Panc1 (cell line): ENCODE measurements at regions not wholly inside any gene's neighbourhood (a gene's known extent, or its start where the extent isn't known, plus 50 kb on each side); places are given as distances from the start of the nearest gene placed in this dataset.

Source experiments
- ATAC-seq: fragments of 200-7000 bp; cut with Tn5 transposase; 2 replicates; pipeline ENCODE4 v1.9.1; 2020; ENCODE audit warnings: mild to moderate bottlenecking, moderate library complexity
- BruUV-seq: library from RNA; stranded (reverse); fragments of 400-500 nt; replicated peaks from 2 replicates; lab custom pipeline; 2021; lab: Mats Ljungman, UMichigan
- CTCF ChIA-PET: fragments of 300-600 bp; sonication (Branson Sonifier 250); formaldehyde crosslinking; loops from one replicate; lab custom pipeline; 2022; ENCODE audit warnings: antibody characterized with exemption; lab: Charles Lee
- POLR2A ChIA-PET: fragments of 300-600 bp; sonication (Branson Sonifier 250); formaldehyde crosslinking; loops from one replicate; lab custom pipeline; 2022; ENCODE audit warnings: antibody characterized with exemption; lab: Charles Lee
- DNase-seq: peaks from one replicate; pipeline ENCODE4 v3.0.0-alpha.2; 2010; ENCODE audit warnings: low read depth, low spot score
- H3K27ac ChIP-seq: 2 replicates; pipeline ENCODE4 v1.5.1; 2011; ENCODE audit warnings: mild to moderate bottlenecking, low read length, inconsistent platforms
- H3K27me3 ChIP-seq: fragments of 200-500 bp; sonication (Bioruptor generic); 2 replicates; pipeline ENCODE4 v1.6.0; 2014; ENCODE audit warnings: low read length, inconsistent platforms; ENCODE audit not compliant: control insufficient read depth, insufficient read depth
- H3K36me3 ChIP-seq: fragments of 200-500 bp; sonication (Bioruptor generic); 2 replicates; pipeline ENCODE4 v1.5.1; 2014; ENCODE audit warnings: inconsistent platforms, mild to moderate bottlenecking, low read length, moderate library complexity; ENCODE audit not compliant: control insufficient read depth, insufficient read depth
- H3K4me1 ChIP-seq: 2 replicates; pipeline ENCODE4 v1.5.1; 2011; ENCODE audit warnings: inconsistent platforms, mild to moderate bottlenecking, low read length, moderate library complexity; ENCODE audit not compliant: control insufficient read depth, insufficient read depth
- H3K4me3 ChIP-seq, 2 experiments: 2 replicates each; pipeline ENCODE4 v1.5.1; 2011 to 2012; ENCODE audit warnings: low read depth in 2 of 2, low read length in 2 of 2, mild to moderate bottlenecking in 2 of 2, inconsistent platforms in 1 of 2, moderate library complexity in 1 of 2
- H3K9me3 ChIP-seq: fragments of 200-500 bp; sonication (Bioruptor generic); 2 replicates; pipeline ENCODE4 v1.5.1; 2014; ENCODE audit warnings: low read depth, mild to moderate bottlenecking, inconsistent platforms, low read length, moderate library complexity; ENCODE audit not compliant: control insufficient read depth, insufficient read depth
- POLR2AphosphoS5 ChIP-seq: IDR thresholded peaks from 2 replicates; pipeline ENCODE4 v1.6.1; 2012; ENCODE audit warnings: mild to moderate bottlenecking, low read depth, low read length, moderate library complexity
- SIN3A ChIP-seq: IDR thresholded peaks from 2 replicates; pipeline ENCODE4 v1.6.1; 2012; ENCODE audit warnings: low read depth, mild to moderate bottlenecking, low read length, moderate library complexity, borderline replicate concordance; ENCODE audit not compliant: insufficient read depth
- TCF7L2 ChIP-seq: IDR thresholded peaks from 2 replicates; pipeline ENCODE4 v1.6.1; 2011; ENCODE audit warnings: mild to moderate bottlenecking, low read depth, low read length, inconsistent platforms
- in situ Hi-C: cut with HindIII; loops from 2 replicates; pipeline ENCODE4 v1.10.0; 2016; ENCODE audit warnings: low sequenced_read_pairs, low pct_unique_long_range_greater_than_20kb
- intact Hi-C: fragments of 100-400 bp; cut with micrococcal nuclease; formaldehyde crosslinking; loops from one replicate; pipeline ENCODE4 v1.10.0; 2022; ENCODE audit not compliant: unreplicated experiment
- TF ChIP-seq, protein P1 (sequence below), 2 experiments: IDR thresholded peaks; 2 replicates each; pipeline ENCODE4 v1.6.1; 2011 to 2012; ENCODE audit warnings: low read depth in 2 of 2, control low read depth in 1 of 2, low read length in 1 of 2, mild to moderate bottlenecking in 1 of 2, moderate library complexity in 1 of 2; ENCODE audit not compliant: insufficient read depth in 1 of 2
- TF ChIP-seq, protein P2 (sequence below): fragments of 450-650 bp; IDR thresholded peaks from 2 replicates; pipeline ENCODE4 v1.5.1; 2017; ENCODE audit warnings: mild to moderate bottlenecking

DNA sequence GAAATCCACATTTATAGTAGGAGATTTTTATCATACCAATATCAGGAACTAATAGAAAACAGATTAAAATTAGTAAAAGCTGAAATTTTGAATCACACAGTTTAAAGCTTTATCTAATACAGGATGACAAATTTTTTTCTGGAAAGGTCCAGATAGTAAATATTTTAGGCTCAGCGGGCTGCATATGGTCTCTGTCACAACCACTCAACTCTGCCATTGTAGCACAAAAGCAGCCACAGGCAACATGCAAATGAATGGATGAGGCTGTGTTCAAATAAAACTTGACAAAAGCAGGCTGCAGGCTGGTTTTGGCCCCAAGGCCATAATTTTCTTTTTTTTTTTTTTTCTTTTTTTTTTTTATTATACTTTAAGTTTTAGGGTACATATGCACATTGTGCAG lies 108.2 kb upstream of the CCDC90B start:
- in situ Hi-C loops (no loop called here), intact Hi-C loops (no loop called here)
- no peaks in the 10 kb centered on the region for H3K27me3 ChIP-seq
- no peak overlapping the region for H3K4me3 ChIP-seq
- no peaks in the 10 kb centered on the region for H3K4me1 ChIP-seq
- no TSS peak for BruUV-seq
- no peak for ATAC-seq
- CTCF ChIA-PET: no interaction called here
- no peak for TF ChIP-seq POLR2AphosphoS5
- DNase-seq: no peak
- POLR2A ChIA-PET: no interaction called here
- no peaks in the 10 kb centered on the region for H3K9me3 ChIP-seq
- no peak overlapping the region for H3K27ac ChIP-seq
- H3K36me3 ChIP-seq: no peaks in the 10 kb centered on the region

DNA sequence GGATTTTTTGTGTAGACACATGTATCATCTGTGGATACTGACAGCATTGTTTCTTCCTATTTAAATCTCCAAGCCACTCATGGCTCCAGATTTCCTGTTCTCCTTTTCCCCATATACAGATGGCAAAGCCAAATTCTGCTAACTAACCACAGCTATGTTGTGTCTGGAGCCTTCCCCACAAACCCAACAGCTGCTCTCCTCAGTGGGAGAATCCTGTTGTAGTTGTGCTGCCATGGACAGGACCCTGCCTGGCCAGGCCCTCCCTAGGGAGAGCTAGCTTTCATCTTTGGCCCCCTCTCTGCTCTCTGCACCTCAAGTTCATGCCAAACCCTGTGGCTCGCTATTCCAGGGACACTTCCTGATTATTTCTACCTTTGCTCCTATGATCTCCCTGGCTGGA lies 106.4 kb upstream of the CCDC90B start:
- Histone ChIP-seq H3K27me3 (no peaks in the 10 kb centered on the region), H3K4me3 (no peak overlapping the region), H3K9me3 (no peaks in the 10 kb centered on the region), H3K27ac (no peak overlapping the region), H3K4me1 (no peaks in the 10 kb centered on the region), H3K36me3 (no peaks in the 10 kb centered on the region)
- no peak for TF ChIP-seq TCF7L2
- TF ChIP-seq, protein P1, sequence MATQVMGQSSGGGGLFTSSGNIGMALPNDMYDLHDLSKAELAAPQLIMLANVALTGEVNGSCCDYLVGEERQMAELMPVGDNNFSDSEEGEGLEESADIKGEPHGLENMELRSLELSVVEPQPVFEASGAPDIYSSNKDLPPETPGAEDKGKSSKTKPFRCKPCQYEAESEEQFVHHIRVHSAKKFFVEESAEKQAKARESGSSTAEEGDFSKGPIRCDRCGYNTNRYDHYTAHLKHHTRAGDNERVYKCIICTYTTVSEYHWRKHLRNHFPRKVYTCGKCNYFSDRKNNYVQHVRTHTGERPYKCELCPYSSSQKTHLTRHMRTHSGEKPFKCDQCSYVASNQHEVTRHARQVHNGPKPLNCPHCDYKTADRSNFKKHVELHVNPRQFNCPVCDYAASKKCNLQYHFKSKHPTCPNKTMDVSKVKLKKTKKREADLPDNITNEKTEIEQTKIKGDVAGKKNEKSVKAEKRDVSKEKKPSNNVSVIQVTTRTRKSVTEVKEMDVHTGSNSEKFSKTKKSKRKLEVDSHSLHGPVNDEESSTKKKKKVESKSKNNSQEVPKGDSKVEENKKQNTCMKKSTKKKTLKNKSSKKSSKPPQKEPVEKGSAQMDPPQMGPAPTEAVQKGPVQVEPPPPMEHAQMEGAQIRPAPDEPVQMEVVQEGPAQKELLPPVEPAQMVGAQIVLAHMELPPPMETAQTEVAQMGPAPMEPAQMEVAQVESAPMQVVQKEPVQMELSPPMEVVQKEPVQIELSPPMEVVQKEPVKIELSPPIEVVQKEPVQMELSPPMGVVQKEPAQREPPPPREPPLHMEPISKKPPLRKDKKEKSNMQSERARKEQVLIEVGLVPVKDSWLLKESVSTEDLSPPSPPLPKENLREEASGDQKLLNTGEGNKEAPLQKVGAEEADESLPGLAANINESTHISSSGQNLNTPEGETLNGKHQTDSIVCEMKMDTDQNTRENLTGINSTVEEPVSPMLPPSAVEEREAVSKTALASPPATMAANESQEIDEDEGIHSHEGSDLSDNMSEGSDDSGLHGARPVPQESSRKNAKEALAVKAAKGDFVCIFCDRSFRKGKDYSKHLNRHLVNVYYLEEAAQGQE (IDR thresholded peaks at IDR 0.05; ENCODE audit: insufficient read depth in 1 of 2, low read depth in 2 of 2, low read length in 1 of 2): no peak
- TF ChIP-seq SIN3A: no peak
- no peak for TF ChIP-seq POLR2AphosphoS5
- TF ChIP-seq, protein P2, sequence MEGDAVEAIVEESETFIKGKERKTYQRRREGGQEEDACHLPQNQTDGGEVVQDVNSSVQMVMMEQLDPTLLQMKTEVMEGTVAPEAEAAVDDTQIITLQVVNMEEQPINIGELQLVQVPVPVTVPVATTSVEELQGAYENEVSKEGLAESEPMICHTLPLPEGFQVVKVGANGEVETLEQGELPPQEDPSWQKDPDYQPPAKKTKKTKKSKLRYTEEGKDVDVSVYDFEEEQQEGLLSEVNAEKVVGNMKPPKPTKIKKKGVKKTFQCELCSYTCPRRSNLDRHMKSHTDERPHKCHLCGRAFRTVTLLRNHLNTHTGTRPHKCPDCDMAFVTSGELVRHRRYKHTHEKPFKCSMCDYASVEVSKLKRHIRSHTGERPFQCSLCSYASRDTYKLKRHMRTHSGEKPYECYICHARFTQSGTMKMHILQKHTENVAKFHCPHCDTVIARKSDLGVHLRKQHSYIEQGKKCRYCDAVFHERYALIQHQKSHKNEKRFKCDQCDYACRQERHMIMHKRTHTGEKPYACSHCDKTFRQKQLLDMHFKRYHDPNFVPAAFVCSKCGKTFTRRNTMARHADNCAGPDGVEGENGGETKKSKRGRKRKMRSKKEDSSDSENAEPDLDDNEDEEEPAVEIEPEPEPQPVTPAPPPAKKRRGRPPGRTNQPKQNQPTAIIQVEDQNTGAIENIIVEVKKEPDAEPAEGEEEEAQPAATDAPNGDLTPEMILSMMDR: no peak
- no TSS peak for BruUV-seq
- intact Hi-C loops (no loop called here), in situ Hi-C loops (no loop called here)
- ATAC-seq (no peak), DNase-seq (no peak)
- ChIA-PET POLR2A (no interaction called here), CTCF (no interaction called here)

DNA sequence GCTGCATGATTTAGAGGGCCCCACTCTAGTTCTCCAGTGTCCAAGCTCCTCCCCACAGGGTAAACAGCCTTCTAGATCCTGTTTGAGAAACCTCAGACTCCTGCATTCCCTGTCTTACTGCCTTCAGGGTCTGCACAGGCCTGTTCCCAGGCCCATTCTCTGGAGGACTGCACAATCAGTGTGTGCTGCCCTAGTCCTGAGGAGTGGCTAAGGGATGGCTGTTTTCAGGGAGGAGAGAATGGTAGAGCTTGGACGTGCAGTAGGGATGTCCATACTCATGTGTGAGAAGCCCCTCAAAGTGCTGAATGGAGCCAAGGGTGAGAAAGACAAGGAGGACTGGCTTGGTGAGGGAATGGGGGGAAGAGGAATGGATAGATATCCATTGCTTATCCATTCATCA lies 103.8 kb upstream of the CCDC90B start:
- H3K36me3 ChIP-seq: no peaks in the 10 kb centered on the region
- in situ Hi-C loops: no loop called here

More for the DNA sequence above, 103.8 kb upstream of the CCDC90B start:
- TF ChIP-seq POLR2AphosphoS5: no peak
- TF ChIP-seq SIN3A: no peak
- TF ChIP-seq, protein P2: no peak
- TF ChIP-seq TCF7L2: no peak
- TF ChIP-seq, protein P1 (IDR thresholded peaks at IDR 0.05; ENCODE audit: insufficient read depth in 1 of 2, low read depth in 2 of 2, low read length in 1 of 2): no peak
- CTCF ChIA-PET: no interaction called here
- no peaks in the 10 kb centered on the region for H3K9me3 ChIP-seq
- H3K4me3 ChIP-seq: no peak overlapping the region
- POLR2A ChIA-PET: no interaction called here
- ATAC-seq (no peak), DNase-seq (no peak)
- no peaks in the 10 kb centered on the region for H3K27me3 ChIP-seq
- BruUV-seq: no TSS peak
- intact Hi-C loops: no loop called here
- no peaks in the 10 kb centered on the region for H3K4me1 ChIP-seq
- no peak overlapping the region for H3K27ac ChIP-seq
